ENCODE measurements at regions not wholly inside any gene's neighbourhood (a gene's known extent, or its start where the extent isn't known, plus 50 kb on each side); places are given as distances from the start of the nearest gene placed in this dataset.

GRCh38 chr20:50273601-50274491, 83.2 kb downstream of the CEBPB start:
- no peak for DNase-seq

- peak; percentile 99 for DNase-seq
Measured at GRCh38 chr20:50274570-50275430, 84.2 kb downstream of the CEBPB start.

- peak; percentile 90 to 91 for DNase-seq
Measured at GRCh38 chr20:50276119-50277063, 85.8 kb downstream of the CEBPB start.

- no peak for DNase-seq
Measured at GRCh38 chr20:50277064-50277415, 86.4 kb downstream of the CEBPB start.

- DNase-seq = no peak
Measured at GRCh38 chr20:50277460-50278376, 87.1 kb downstream of the CEBPB start.

- peak in 1 of 2 donors; percentile 38 for DNase-seq
Measured at GRCh38 chr20:50278377-50278683, 87.7 kb downstream of the CEBPB start.

GRCh38 chr20:50278684-50279531, 88.3 kb downstream of the CEBPB start:
- no peak for DNase-seq

- DNase-seq = no peak
Measured at GRCh38 chr20:50279988-50280850, 89.6 kb downstream of the CEBPB start.

GRCh38 chr20:50280851-50281655, 90.4 kb downstream of the CEBPB start:
- DNase-seq = peak in 1 of 2 donors; percentile 46

GRCh38 chr20:50281831-50282591, 91.4 kb downstream of the CEBPB start:
- DNase-seq = peak; percentile 45 to 50

GRCh38 chr20:50282592-50283241, 92.1 kb downstream of the CEBPB start:
- DNase-seq = no peak

GRCh38 chr20:50283370-50283769, 92.7 kb downstream of the CEBPB start:
- no peak for DNase-seq

- peak; percentile 95 to 96 for DNase-seq
Measured at GRCh38 chr20:50283922-50284810, 93.5 kb downstream of the CEBPB start.

GRCh38 chr20:50284811-50285375, 94.3 kb downstream of the CEBPB start:
- DNase-seq = no peak

- DNase-seq = no peak
Measured at GRCh38 chr20:50285376-50286173, 94.9 kb downstream of the CEBPB start.

Data from inflammatory macrophage (primary cell).